ENCODE measurements at regions not wholly inside any gene's neighbourhood (a gene's known extent, or its start where the extent isn't known, plus 50 kb on each side); places are given as distances from the start of the nearest gene placed in this dataset.

DNA sequence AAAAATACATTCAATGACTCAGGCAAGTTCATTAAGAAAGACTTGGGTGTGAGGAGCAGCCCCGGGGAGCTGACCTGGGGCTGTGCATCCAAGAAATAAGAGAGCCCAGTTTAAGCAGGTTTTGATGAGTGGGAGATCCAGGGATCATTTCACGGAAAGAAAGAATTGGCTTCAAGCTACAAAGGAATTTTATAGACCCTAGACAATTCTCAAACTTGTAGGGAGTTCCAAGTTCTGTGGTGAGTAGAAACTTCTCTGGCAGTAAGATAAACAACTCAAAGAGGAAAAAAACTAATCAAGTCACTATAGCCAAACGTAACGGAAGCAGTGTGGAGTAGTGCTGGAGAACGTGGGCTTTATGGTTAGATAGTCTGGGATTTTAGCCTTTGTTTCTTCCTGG lies 175.7 kb upstream of the DDHD1 start:
- Histone ChIP-seq H3K4me1 (ENCODE audit: control insufficient read depth in 5 of 5, insufficient read depth in 5 of 5, low read length in 5 of 5) (peaks cover 0 to 6% (median 0%) of the 10 kb centered on the region in 5 donors), H3K4me3 (ENCODE audit: low read depth in 1 of 5, low read length in 5 of 5) (no peak overlapping the region), H3K27ac (ENCODE audit: low read depth, low read length) (no peak overlapping the region), H3K36me3 (ENCODE audit: control insufficient read depth in 5 of 5, insufficient read depth in 5 of 5, low read length in 5 of 5) (no peaks in the 10 kb centered on the region), H3K27me3 (ENCODE audit: control insufficient read depth in 5 of 5, insufficient read depth in 4 of 5, low read length in 5 of 5) (no peaks in the 10 kb centered on the region), H3K9ac (ENCODE audit: low read length in 5 of 5) (no peak overlapping the region), H3K9me3 (ENCODE audit: control insufficient read depth in 5 of 5, low read length in 5 of 5) (no peaks in the 10 kb centered on the region)

DNA sequence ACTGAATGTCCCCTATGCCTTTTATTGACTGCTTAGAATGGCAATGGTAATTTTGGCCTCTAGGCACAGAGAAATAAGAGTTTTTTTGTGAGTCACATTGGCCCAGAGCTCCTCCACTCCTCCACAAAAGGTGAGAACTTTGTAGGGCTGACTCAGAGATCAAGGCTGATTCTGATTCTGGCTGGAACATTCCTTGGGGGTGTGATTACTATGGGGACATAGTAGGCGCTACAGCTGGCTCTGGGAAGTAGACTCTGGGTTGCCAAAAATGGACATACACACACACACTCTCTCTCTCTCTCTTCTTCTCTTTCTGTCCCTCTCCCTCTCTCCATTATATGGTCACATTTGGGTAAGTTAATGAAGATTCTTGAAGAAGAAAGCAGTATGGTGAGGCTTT lies 174.6 kb upstream of the DDHD1 start:
- H3K9me3 ChIP-seq (ENCODE audit: control insufficient read depth in 5 of 5, low read length in 5 of 5): no peaks in the 10 kb centered on the region
- H3K36me3 ChIP-seq (ENCODE audit: control insufficient read depth in 5 of 5, insufficient read depth in 5 of 5, low read length in 5 of 5): no peaks in the 10 kb centered on the region
- H3K9ac ChIP-seq (ENCODE audit: low read length in 5 of 5): no peak overlapping the region
- peaks cover 0 to 6% (median 0%) of the 10 kb centered on the region in 5 donors for H3K4me1 ChIP-seq (ENCODE audit: control insufficient read depth in 5 of 5, insufficient read depth in 5 of 5, low read length in 5 of 5)
- no peaks in the 10 kb centered on the region for H3K27me3 ChIP-seq (ENCODE audit: control insufficient read depth in 5 of 5, insufficient read depth in 4 of 5, low read length in 5 of 5)
- H3K27ac ChIP-seq (ENCODE audit: low read depth, low read length): no peak overlapping the region
- no peak overlapping the region for H3K4me3 ChIP-seq (ENCODE audit: low read depth in 1 of 5, low read length in 5 of 5)

GRCh38 chr14:53325176-53325806 lies 172.2 kb upstream of the DDHD1 start:
- no peak overlapping the region for H3K4me3 ChIP-seq (ENCODE audit: low read depth in 1 of 5, low read length in 5 of 5)
- H3K27me3 ChIP-seq (ENCODE audit: control insufficient read depth in 5 of 5, insufficient read depth in 4 of 5, low read length in 5 of 5): no peaks in the 10 kb centered on the region
- no peaks in the 10 kb centered on the region for H3K9me3 ChIP-seq (ENCODE audit: control insufficient read depth in 5 of 5, low read length in 5 of 5)
- no peak overlapping the region for H3K27ac ChIP-seq (ENCODE audit: low read depth, low read length)
- H3K4me1 ChIP-seq (ENCODE audit: control insufficient read depth in 5 of 5, insufficient read depth in 5 of 5, low read length in 5 of 5): no peaks in the 10 kb centered on the region
- H3K36me3 ChIP-seq (ENCODE audit: control insufficient read depth in 5 of 5, insufficient read depth in 5 of 5, low read length in 5 of 5): no peaks in the 10 kb centered on the region
- H3K9ac ChIP-seq (ENCODE audit: low read length in 5 of 5): no peak overlapping the region

- Histone ChIP-seq H3K27ac (ENCODE audit: low read depth, low read length) (no peak overlapping the region), H3K4me3 (ENCODE audit: low read depth in 1 of 5, low read length in 5 of 5) (peak overlapping the region in 3 of 5 donors; percentile 2 to 37 (median 13)), H3K9me3 (ENCODE audit: control insufficient read depth in 5 of 5, low read length in 5 of 5) (peaks cover 0 to 8% (median 0%) of the 10 kb centered on the region in 5 donors), H3K9ac (ENCODE audit: low read length in 5 of 5) (peak overlapping the region in 1 of 5 donors; percentile 11), H3K36me3 (ENCODE audit: control insufficient read depth in 5 of 5, insufficient read depth in 5 of 5, low read length in 5 of 5) (no peaks in the 10 kb centered on the region), H3K27me3 (ENCODE audit: control insufficient read depth in 5 of 5, insufficient read depth in 4 of 5, low read length in 5 of 5) (no peaks in the 10 kb centered on the region), H3K4me1 (ENCODE audit: control insufficient read depth in 5 of 5, insufficient read depth in 5 of 5, low read length in 5 of 5) (peaks cover 0 to 12% (median 10%) of the 10 kb centered on the region in 5 donors)
Measured at GRCh38 chr14:53316504-53316903, 163.4 kb upstream of the DDHD1 start.

DNA sequence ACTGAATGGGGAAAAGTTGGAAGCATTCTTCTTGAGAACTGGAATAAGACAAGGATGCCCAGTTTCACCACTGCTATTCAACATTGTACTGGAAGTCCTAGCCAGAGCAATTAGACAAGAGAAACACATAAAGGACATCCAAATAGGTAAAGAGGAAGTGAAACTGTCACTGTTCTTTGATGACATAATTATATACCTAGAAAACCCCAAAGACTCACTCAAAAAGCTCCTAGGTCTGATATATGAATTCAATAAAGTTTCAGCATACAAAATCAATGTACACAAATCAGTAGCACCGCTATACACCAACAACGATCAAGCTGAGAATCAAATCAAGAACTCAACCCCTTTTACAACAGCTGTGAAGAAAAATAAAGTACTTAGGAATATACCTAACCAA lies 157.3 kb upstream of the DDHD1 start:
- H3K27me3 ChIP-seq (ENCODE audit: control insufficient read depth in 5 of 5, insufficient read depth in 4 of 5, low read length in 5 of 5): no peaks in the 10 kb centered on the region
- no peak overlapping the region for H3K9ac ChIP-seq (ENCODE audit: low read length in 5 of 5)
- H3K36me3 ChIP-seq (ENCODE audit: control insufficient read depth in 5 of 5, insufficient read depth in 5 of 5, low read length in 5 of 5): no peaks in the 10 kb centered on the region
- peaks cover 0 to 14% (median 8%) of the 10 kb centered on the region in 5 donors for H3K4me1 ChIP-seq (ENCODE audit: control insufficient read depth in 5 of 5, insufficient read depth in 5 of 5, low read length in 5 of 5)
- peaks cover 0 to 4% (median 0%) of the 10 kb centered on the region in 5 donors for H3K9me3 ChIP-seq (ENCODE audit: control insufficient read depth in 5 of 5, low read length in 5 of 5)
- H3K27ac ChIP-seq (ENCODE audit: low read depth, low read length): no peak overlapping the region
- no peak overlapping the region for H3K4me3 ChIP-seq (ENCODE audit: low read depth in 1 of 5, low read length in 5 of 5)

- Histone ChIP-seq H3K4me3 (ENCODE audit: low read depth in 1 of 5, low read length in 5 of 5) (peak overlapping the region in 1 of 5 donors; percentile 73), H3K27ac (ENCODE audit: low read depth, low read length) (no peak overlapping the region), H3K9ac (ENCODE audit: low read length in 5 of 5) (peak overlapping the region in 1 of 5 donors; percentile 33), H3K36me3 (ENCODE audit: control insufficient read depth in 5 of 5, insufficient read depth in 5 of 5, low read length in 5 of 5) (no peaks in the 10 kb centered on the region), H3K27me3 (ENCODE audit: control insufficient read depth in 5 of 5, insufficient read depth in 4 of 5, low read length in 5 of 5) (no peaks in the 10 kb centered on the region), H3K4me1 (ENCODE audit: control insufficient read depth in 5 of 5, insufficient read depth in 5 of 5, low read length in 5 of 5) (peaks cover 0 to 14% (median 8%) of the 10 kb centered on the region in 5 donors), H3K9me3 (ENCODE audit: control insufficient read depth in 5 of 5, low read length in 5 of 5) (peaks cover 0 to 3% (median 0%) of the 10 kb centered on the region in 5 donors)
Measured at GRCh38 chr14:53306911-53307310, 153.8 kb upstream of the DDHD1 start.

DNA sequence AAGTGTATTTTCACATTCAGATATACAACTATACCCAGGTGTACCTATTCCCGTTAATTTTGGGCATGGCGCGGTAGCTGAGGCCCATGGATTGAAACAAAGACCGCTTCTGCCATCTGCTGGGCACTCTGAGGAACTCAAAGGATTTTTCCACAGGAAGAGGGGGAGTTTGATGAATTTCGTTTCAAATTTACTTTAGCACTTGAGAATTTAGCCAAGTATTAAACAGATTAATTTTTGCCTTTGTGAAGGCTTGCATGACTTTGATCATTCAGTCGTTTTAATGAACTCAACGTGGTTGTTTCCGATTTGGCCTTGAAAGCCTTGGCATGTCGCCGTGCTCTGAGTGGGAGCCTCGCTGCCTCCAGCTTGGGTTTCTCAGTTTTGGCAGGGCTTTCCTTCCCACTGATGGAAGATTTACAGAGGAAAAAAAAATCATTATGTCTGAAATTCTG lies 153.2 kb upstream of the DDHD1 start:
- Histone ChIP-seq H3K9ac (ENCODE audit: low read length in 5 of 5) (peak overlapping the region in 2 of 5 donors; percentile 33 to 62), H3K36me3 (ENCODE audit: control insufficient read depth in 5 of 5, insufficient read depth in 5 of 5, low read length in 5 of 5) (no peaks in the 10 kb centered on the region), H3K4me1 (ENCODE audit: control insufficient read depth in 5 of 5, insufficient read depth in 5 of 5, low read length in 5 of 5) (peaks cover 0 to 14% (median 8%) of the 10 kb centered on the region in 5 donors), H3K27ac (ENCODE audit: low read depth, low read length) (no peak overlapping the region), H3K27me3 (ENCODE audit: control insufficient read depth in 5 of 5, insufficient read depth in 4 of 5, low read length in 5 of 5) (no peaks in the 10 kb centered on the region), H3K9me3 (ENCODE audit: control insufficient read depth in 5 of 5, low read length in 5 of 5) (no peaks in the 10 kb centered on the region), H3K4me3 (ENCODE audit: low read depth in 1 of 5, low read length in 5 of 5) (peak overlapping the region; percentile 58 to 74 (median 65))

DNA sequence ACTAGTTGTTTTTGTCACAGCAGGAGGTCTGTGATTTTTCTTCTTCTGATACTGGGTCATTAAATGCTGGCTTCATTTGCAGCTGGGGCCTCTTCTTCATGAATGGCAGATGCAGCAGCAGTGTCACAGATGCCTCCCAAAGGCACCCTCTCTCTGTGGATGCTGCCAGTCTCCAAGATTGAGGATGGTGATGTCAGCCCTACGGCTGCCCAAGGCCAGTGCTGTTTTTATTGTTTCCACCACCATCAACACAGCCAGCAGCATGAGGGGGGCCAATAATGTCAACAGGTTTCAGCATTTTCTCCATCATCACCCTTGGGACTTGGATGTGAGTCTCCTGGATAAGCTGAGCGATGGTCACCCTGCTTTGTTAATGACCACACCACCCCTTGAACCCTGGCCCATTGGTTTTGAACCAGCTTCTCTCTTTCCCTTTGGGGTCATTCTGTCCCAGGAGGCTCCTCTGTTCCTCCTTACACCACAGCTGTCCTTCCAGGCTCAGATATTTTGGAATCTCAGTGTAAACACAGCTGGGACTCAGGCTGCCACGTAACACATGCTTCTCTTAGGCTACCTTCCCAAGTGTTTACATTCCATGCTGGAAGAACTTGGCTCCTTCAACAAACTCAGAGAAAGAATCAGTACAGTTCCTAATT lies 151.7 kb upstream of the DDHD1 start:
- peaks cover 0 to 14% (median 8%) of the 10 kb centered on the region in 5 donors for H3K4me1 ChIP-seq (ENCODE audit: control insufficient read depth in 5 of 5, insufficient read depth in 5 of 5, low read length in 5 of 5)
- no peaks in the 10 kb centered on the region for H3K36me3 ChIP-seq (ENCODE audit: control insufficient read depth in 5 of 5, insufficient read depth in 5 of 5, low read length in 5 of 5)
- H3K9me3 ChIP-seq (ENCODE audit: control insufficient read depth in 5 of 5, low read length in 5 of 5): no peaks in the 10 kb centered on the region
- H3K27ac ChIP-seq (ENCODE audit: low read depth, low read length): no peak overlapping the region
- no peak overlapping the region for H3K4me3 ChIP-seq (ENCODE audit: low read depth in 1 of 5, low read length in 5 of 5)
- H3K27me3 ChIP-seq (ENCODE audit: control insufficient read depth in 5 of 5, insufficient read depth in 4 of 5, low read length in 5 of 5): no peaks in the 10 kb centered on the region
- H3K9ac ChIP-seq (ENCODE audit: low read length in 5 of 5): no peak overlapping the region

DNA sequence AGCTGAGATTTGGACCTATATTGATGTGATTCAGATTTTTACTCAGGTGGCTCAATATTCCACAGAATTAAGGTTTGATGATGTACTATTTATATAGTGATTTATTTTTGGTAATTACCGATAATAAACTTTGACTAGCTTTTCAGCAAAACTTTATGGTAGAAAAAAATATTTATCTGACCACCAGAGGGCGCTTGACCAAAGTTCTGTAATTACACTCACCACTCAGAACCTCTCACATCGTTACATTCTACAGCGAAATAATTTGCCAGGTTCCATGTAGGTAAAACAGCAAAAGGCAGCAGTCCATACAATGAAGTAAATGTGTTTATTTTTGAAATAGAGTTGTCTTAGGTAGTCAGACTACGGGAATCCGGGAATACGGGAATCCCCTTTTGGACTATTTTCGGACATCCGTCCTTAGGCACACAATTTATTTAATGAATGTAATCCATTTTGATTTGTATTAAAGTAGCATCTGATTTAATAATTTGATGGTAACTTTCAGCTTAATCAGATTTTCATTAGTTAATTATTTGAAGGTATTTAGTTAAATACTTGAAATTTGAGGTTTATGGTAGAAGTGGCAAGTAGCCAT lies 143.0 kb upstream of the DDHD1 start:
- H3K9ac ChIP-seq (ENCODE audit: low read length in 5 of 5): no peak overlapping the region
- H3K9me3 ChIP-seq (ENCODE audit: control insufficient read depth in 5 of 5, low read length in 5 of 5): no peaks in the 10 kb centered on the region
- no peak overlapping the region for H3K4me3 ChIP-seq (ENCODE audit: low read depth in 1 of 5, low read length in 5 of 5)
- peaks cover 0 to 2% (median 0%) of the 10 kb centered on the region in 5 donors for H3K4me1 ChIP-seq (ENCODE audit: control insufficient read depth in 5 of 5, insufficient read depth in 5 of 5, low read length in 5 of 5)
- no peaks in the 10 kb centered on the region for H3K27me3 ChIP-seq (ENCODE audit: control insufficient read depth in 5 of 5, insufficient read depth in 4 of 5, low read length in 5 of 5)
- no peak overlapping the region for H3K27ac ChIP-seq (ENCODE audit: low read depth, low read length)
- no peaks in the 10 kb centered on the region for H3K36me3 ChIP-seq (ENCODE audit: control insufficient read depth in 5 of 5, insufficient read depth in 5 of 5, low read length in 5 of 5)

- H3K4me1 ChIP-seq (ENCODE audit: control insufficient read depth in 5 of 5, insufficient read depth in 5 of 5, low read length in 5 of 5): peaks cover 0 to 2% (median 0%) of the 10 kb centered on the region in 5 donors
- H3K27ac ChIP-seq (ENCODE audit: low read depth, low read length): no peak overlapping the region
- H3K4me3 ChIP-seq (ENCODE audit: low read depth in 1 of 5, low read length in 5 of 5): no peak overlapping the region
- H3K27me3 ChIP-seq (ENCODE audit: control insufficient read depth in 5 of 5, insufficient read depth in 4 of 5, low read length in 5 of 5): no peaks in the 10 kb centered on the region
- no peaks in the 10 kb centered on the region for H3K9me3 ChIP-seq (ENCODE audit: control insufficient read depth in 5 of 5, low read length in 5 of 5)
- H3K9ac ChIP-seq (ENCODE audit: low read length in 5 of 5): no peak overlapping the region
- H3K36me3 ChIP-seq (ENCODE audit: control insufficient read depth in 5 of 5, insufficient read depth in 5 of 5, low read length in 5 of 5): no peaks in the 10 kb centered on the region
Measured at GRCh38 chr14:53295372-53295771, 142.2 kb upstream of the DDHD1 start.

Measured in subcutaneous abdominal adipose tissue (tissue), 5 donors.